ENCODE measurements at regions not wholly inside any gene's neighbourhood (a gene's known extent, or its start where the extent isn't known, plus 50 kb on each side); places are given as distances from the start of the nearest gene placed in this dataset.

DNA sequence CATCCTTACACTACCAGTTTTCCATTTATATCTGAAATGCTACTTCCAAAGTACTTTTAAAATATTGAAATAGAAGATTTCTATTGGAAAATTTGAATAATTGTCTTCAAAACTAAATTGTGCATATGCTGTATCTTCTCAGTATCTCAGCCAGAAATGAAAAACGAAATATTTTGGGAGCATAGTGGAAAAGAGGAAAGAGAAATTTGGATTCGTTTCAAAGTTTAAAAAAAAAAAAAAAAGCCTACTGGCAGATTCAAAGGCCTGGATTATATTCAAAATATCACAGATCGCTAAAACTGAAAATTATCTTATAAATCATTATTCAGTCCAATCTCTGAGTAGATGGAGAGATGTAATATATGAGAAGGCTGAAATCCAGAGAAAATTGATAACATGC lies 440.7 kb downstream of the TAF11L14 start:
- no peak for DNase-seq (ENCODE audit: low read depth)
- TF ChIP-seq, protein P1, sequence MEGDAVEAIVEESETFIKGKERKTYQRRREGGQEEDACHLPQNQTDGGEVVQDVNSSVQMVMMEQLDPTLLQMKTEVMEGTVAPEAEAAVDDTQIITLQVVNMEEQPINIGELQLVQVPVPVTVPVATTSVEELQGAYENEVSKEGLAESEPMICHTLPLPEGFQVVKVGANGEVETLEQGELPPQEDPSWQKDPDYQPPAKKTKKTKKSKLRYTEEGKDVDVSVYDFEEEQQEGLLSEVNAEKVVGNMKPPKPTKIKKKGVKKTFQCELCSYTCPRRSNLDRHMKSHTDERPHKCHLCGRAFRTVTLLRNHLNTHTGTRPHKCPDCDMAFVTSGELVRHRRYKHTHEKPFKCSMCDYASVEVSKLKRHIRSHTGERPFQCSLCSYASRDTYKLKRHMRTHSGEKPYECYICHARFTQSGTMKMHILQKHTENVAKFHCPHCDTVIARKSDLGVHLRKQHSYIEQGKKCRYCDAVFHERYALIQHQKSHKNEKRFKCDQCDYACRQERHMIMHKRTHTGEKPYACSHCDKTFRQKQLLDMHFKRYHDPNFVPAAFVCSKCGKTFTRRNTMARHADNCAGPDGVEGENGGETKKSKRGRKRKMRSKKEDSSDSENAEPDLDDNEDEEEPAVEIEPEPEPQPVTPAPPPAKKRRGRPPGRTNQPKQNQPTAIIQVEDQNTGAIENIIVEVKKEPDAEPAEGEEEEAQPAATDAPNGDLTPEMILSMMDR (conservative IDR thresholded peaks at IDR 0.05; ENCODE audit: low read depth, low read length), result no peak
- H3K4me3 ChIP-seq (ENCODE audit: low read depth, low read length), result no peak overlapping the region

DNA sequence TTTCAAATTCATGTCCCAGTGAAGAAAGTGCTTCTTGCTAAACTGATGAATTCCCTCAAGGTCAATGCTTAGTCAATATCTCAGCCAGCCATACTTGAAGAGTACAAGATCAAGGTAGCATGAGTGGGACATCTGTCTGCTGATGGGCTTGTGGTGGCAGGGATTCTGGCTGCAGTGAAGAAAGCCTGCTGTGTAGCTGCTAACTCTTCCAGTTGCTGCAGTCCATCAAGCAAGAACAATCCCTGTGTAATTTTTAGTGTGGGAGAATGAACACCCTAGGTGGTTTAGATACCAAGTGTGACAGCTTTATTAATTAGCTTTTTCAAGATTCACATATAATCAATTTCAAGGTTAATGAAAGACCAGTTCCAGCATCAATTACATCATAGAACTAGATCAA lies 443.9 kb downstream of the TAF11L14 start:
- TF ChIP-seq, protein P1 (conservative IDR thresholded peaks at IDR 0.05; ENCODE audit: low read depth, low read length), result no peak
- DNase-seq (ENCODE audit: low read depth), result no peak
- no peak overlapping the region for H3K4me3 ChIP-seq (ENCODE audit: low read depth, low read length)

DNA sequence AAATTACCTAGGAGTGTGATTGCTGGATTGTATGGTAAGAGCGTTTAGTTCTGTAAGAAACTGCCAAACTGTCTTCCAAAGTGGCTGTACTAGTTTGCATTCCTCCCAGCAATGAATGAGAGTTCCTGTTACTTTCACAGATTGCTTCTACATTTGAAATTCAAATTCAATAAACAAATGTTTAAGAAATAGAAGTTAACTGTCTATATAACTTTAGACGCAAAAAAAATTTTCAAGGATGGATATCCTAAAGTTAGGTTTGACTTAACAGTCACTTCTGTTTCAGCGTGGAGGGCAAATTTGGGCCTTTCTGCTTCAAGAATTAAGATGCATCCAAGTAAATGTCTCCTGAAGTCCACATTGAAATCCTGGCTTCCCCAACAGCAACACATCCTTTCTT lies 445.6 kb downstream of the TAF11L14 start:
- no peak overlapping the region for H3K4me3 ChIP-seq (ENCODE audit: low read depth, low read length)
- TF ChIP-seq, protein P1 (conservative IDR thresholded peaks at IDR 0.05; ENCODE audit: low read depth, low read length), result no peak
- no peak for DNase-seq (ENCODE audit: low read depth)

DNA sequence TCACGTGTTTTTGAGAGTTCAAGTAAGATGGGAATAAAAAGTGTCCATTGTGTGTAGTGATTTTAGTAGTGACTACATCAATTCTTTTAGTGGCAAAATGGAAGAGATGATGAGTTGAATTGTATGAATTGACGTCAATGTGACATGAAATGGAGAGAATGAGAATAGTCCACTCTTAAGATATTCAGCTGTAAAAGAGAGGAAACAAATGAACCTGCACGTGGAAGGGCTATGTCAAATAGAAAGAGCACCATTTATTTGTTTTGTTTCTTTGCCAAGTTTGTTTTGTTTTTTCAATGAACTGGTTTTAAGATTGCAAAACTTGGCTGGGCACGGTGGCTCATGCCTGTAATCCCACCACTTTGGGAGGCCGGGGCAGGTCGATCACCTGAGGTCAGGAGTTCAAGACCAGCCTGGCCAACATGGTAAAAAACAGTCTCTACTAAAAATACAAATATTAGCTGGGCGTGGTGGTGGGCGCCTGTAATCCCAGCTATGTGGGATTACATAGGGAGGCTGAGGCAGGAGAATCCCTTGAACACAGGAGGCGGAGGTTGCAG lies 453.8 kb downstream of the TAF11L14 start:
- DNase-seq (ENCODE audit: low read depth), result no peak
- TF ChIP-seq, protein P1 (conservative IDR thresholded peaks at IDR 0.05; ENCODE audit: low read depth, low read length), result no peak
- H3K4me3 ChIP-seq (ENCODE audit: low read depth, low read length), result no peak overlapping the region

DNA sequence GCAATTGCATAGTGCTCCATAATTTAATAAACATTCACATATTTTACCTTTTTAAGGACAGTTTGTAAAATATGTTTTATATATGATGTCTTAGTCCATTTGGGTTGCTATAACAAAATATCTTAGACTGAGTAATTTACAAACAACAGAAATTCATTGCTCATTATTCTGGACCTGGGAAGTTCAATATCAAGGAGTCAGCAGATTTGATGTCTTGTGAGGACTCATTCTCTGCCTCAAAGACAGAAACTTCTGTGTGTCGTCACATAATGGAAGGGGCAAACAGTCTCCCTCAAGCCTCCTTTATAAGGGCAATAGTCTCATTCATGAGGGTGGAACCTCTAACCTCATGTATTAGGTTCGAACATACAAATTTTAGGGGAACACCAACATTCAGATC lies 455.9 kb downstream of the TAF11L14 start:
- no peak overlapping the region for H3K4me3 ChIP-seq (ENCODE audit: low read depth, low read length)
- no peak for DNase-seq (ENCODE audit: low read depth)
- TF ChIP-seq, protein P1 (conservative IDR thresholded peaks at IDR 0.05; ENCODE audit: low read depth, low read length), result no peak

DNA sequence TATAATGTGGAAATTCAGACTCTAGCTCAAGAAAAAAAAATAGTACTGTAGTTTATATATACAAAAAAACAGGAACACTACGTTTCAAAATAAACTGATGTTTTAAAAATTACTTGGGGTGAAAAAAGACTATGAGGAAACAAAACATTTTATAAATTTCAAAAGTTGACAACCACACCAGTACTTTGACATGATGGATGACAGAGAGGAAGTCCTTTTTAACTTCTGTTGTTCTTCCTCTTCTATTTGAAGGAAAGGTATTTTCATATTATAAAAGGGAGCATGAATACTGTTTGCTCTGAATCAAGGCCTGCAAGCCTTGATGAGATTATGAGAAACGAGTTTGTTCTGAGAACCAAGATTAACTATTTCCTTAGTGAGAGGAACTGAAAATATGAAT lies 456.9 kb downstream of the TAF11L14 start:
- DNase-seq (ENCODE audit: low read depth), result no peak
- TF ChIP-seq, protein P1 (conservative IDR thresholded peaks at IDR 0.05; ENCODE audit: low read depth, low read length), result no peak
- no peak overlapping the region for H3K4me3 ChIP-seq (ENCODE audit: low read depth, low read length)

DNA sequence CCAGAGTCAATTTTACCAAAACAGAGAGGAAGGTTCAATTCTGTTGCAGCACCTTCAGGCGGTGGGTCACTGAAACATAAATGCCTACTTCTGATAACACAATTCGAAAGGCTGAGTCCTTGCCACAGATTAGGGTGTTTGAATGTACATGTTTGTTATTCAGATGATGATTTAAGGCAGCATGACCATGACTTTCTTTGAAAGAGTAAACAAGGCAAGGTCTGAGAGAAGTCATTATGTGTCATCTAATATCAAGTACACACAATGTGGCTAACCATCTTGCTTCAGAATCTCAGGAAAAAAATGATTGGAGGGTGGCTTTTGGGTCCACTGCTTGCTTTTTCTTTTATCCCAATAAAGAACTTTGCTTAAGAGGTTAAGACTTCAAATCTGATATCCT lies 457.5 kb downstream of the TAF11L14 start:
- DNase-seq (ENCODE audit: low read depth), result no peak
- H3K4me3 ChIP-seq (ENCODE audit: low read depth, low read length), result no peak overlapping the region
- TF ChIP-seq, protein P1 (conservative IDR thresholded peaks at IDR 0.05; ENCODE audit: low read depth, low read length), result no peak

Data from epithelial cell of proximal tubule (primary cell).